GM04503 (cell line): ENCODE measurements at regions not wholly inside any gene's neighbourhood (a gene's known extent, or its start where the extent isn't known, plus 50 kb on each side); places are given as distances from the start of the nearest gene placed in this dataset.

Source experiments
- DNase-seq: peaks from one replicate; pipeline ENCODE4 v3.0.0-alpha.2; 2012; ENCODE audit warnings: low read depth

DNA sequence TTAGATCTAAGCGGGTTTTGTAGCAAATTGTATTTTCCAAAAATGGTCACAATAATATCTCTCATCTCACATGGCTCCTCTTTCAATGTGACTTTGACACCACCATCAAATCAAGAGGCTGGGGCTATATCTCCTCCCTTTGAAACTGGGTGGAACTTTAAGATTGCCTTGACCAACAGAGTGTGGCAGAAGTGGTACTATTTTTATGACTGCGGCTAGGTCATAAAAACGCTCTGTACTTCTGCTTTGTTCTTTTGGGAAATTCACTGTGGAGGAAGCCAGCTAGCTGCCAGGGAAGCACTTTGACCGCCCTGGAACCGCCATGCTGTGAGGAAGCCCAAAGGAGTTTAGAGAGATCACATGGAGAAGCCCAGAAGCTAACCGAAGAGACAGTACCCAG is 50.7 kb upstream of the ACOT11 start:
- no peak for DNase-seq

GRCh38 chr1:54495954-54496353 is 52.1 kb upstream of the ACOT11 start:
- DNase-seq: no peak

- DNase-seq: no peak
These were observed 54.4 kb upstream of the ACOT11 start for GRCh38 chr1:54493608-54494007.

GRCh38 chr1:54490361-54491248 is 57.4 kb upstream of the ACOT11 start:
- no peak for DNase-seq

- DNase-seq: no peak
These were observed 58.3 kb upstream of the ACOT11 start for GRCh38 chr1:54489627-54490250.

DNA sequence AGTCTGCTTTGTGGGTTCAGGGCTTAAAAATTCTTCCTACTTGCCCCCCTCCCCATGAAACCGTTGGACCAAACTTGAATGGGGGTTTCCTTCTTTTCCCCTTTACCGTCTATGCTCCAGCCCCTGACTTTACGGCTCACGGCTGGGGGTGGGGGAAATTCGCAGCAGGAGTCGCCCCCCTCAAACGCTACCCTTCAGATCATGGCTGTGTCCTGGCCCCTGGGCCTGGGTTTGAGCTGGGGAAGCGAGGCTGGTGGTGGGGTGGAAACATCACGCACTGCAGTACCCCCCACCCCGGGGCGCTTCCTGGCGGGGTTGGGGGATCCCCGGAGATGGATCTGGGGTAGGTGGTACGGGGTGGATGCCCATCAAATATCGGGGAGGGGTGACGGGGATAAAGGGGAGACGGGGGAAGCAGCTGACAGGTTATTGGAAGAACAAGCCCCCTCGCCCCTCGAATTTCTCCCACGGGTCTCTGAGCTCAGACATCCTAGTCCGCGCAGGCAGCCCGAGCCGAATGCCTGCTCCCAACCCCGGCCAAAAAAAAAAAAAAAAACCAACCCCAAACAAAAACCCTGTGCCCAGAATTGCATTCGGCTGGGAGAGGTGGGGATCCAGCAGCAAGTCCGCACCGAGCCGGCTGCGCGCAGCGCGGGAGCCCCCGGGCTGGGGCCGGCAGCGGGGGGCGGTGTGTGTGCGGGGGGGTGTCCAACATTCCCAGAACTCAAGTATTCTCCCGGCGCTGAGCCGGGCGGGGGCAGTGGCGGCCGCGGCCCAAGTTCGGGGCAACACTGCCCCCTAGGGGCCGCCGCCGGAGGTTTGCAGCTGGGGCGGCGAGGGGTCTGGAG is 59.0 kb upstream of the ACOT11 start:
- peak; percentile 16 for DNase-seq

GRCh38 chr1:54488065-54488750 is 59.8 kb upstream of the ACOT11 start:
- DNase-seq: peak; percentile 37

- DNase-seq: no peak
These were observed 60.4 kb upstream of the ACOT11 start for GRCh38 chr1:54487571-54488050.

DNA sequence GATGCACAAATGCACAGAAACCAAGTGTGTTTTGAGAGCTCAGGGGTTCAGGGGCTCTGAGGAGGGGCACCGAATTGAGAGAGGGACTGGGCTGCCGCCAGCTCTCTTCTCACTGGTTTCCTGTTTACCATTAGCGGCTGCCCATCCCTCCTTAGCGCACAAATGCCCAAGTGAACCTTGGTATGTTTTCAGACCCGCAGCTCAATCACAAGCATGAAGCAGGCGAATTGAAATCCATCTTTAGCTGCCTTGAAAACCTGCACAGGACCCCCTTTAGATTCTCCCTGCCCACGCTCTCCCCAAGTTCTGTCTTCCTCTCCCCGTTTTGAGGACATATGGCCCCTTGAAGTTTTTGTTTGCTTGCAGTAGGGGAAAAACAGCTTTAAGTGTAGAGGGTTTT is 61.1 kb upstream of the ACOT11 start:
- no peak for DNase-seq

DNA sequence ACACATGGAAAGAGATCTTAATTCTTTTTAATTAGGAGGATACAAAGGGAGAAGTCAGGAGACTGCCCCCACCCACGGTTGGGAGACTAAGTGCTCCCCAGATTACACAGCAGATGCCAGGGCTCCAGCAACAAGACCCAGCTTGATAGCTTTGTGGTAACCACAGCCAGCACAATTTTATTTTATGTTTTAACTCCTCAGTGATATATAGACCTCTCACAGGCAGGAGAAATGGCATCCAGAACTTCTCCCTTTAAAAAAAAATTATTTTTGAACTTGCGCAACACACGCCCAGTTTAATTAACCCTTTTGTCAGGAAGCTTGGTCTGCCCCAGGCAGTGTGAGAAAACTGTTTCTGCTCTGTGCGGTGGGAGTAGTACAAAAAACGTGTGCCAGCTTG is 62.6 kb upstream of the ACOT11 start:
- DNase-seq: no peak

- no peak for DNase-seq
These were observed 64.1 kb upstream of the ACOT11 start for GRCh38 chr1:54483875-54484437.

DNA sequence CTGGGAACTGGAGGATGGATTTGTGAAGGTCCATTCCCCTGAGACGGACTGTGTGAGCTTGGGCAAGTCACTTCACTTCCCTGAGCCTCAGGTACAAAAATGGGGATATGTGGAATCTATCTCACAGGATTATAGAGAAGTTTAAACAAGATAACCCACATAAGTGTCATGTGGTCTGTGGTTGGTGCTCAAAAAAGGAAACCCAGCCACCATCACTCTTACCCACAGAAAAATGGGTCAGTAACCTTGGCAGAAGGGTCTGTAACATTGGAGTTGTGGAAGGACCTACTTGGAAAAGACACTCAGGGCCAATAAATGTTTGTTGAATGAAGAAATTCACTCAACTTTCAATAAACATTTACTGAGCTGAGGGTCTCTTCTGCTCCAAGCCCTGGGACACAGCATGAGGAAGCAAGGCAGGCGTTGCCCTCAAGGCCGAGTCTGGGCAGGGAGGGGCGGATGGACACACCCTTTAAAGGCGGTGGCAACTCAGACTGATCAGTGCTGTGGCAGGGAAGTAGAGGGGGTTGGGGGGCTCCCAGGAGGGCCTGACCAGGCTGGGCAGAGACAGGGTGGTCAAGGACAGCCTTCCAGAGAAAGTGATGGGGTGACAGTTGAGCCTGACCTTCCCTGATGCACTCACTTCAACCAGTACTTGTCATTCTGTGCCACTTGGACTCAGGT is 66.7 kb upstream of the ACOT11 start:
- no peak for DNase-seq

- DNase-seq: no peak
These were observed 67.5 kb upstream of the ACOT11 start for GRCh38 chr1:54480525-54480848.

DNA sequence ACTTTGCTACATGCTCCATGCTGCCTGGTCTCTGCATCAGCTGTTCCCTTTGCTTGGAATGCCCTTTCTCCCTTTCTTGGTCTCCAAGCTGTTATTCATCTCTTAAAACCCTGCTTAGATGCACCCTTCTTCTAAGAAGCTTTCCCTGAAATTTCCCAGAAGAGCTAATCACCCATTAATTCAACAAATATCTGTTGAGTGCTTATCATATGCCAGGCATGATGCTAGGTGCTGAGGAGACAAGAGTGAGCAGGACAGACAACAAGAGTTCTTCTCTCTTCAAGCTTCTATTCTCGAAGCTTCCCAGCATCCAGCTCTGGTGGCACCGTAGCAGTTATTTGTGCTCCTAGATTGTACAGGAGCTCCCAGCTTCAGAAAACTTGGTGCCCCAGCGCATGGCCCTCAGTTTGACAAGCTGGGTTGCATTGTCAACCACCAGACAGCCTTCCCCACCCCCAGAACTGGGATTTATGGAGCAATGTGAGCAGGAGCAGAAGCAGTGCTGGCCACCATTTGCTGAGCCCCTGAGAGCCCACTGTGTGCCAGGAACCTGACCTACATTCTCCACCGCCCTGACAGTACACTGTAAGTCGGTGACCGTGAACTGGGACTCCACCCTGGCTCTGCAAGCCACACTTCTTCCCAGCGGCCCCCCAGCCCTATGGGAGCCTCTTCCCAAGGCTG is 68.0 kb upstream of the ACOT11 start:
- no peak for DNase-seq

GRCh38 chr1:54479251-54479650 is 68.8 kb upstream of the ACOT11 start:
- DNase-seq: no peak

GRCh38 chr1:54477153-54477561 is 70.9 kb upstream of the ACOT11 start:
- no peak for DNase-seq

DNA sequence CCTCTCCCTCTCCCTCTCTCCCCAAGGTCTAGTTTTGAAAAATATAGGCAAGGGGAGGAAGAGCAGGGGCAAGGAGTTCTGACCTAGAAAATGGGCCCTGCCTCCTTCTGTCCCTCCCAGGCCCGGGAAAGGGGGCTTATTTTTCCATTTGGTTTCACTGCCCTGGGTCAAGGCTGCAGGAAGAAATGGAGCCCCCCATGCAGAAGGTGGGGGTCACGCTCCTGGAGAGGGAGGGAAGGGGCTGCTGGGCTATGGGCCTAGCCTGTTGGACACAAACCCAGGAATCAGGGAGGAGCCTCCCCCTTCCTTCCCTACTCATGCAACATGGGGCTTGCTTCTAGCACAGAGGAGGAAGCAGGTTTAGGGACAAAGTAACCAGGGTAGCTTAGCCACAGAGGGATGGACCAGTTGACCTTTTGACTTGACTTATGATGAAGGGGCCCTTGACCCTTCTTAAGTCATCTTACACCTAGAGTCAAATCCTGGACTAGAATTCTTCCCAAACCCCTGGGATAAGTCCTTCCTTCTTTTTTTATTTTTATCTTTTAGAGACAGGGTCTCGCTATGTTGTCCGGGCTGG is 70.4 kb upstream of the SSBP3 start:
- DNase-seq: no peak

- no peak for DNase-seq
These were observed 69.8 kb upstream of the SSBP3 start for GRCh38 chr1:54475946-54476516.

- DNase-seq: no peak
These were observed 69.2 kb upstream of the SSBP3 start for GRCh38 chr1:54475357-54475881.
